GM21786 (cell line): ENCODE measurements at regions not wholly inside any gene's neighbourhood (a gene's known extent, or its start where the extent isn't known, plus 50 kb on each side); places are given as distances from the start of the nearest gene placed in this dataset.
"Not testable (repeated sequence)": the region's sequence is repeated elsewhere in the genome, so short reads cannot be mapped to it uniquely, and the experiment has no call there.

Source experiments
- ATAC-seq: cut with Tn5 transposase; IDR thresholded peaks from one replicate; pipeline ENCODE4 v1.9.1; 2021; ENCODE audit not compliant: unreplicated experiment

DNA sequence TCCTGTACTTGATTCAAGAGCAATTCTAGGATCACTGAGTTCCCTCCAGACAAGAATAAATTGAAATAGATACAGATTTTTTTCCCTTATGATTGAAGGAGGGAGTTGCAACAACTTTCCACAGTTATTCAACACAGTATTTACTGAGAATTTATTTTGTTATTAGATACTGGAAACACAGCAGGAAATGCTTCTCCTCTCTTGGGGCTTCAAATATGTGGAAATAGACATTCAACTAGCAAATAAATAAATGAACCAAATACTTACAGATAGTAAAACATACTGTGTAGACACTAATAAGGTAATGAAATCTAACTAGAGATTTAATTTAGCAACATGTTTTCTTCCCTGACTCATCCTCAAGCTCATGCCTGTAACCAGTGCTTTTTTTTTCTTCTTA is 169.2 kb downstream of the LNPK start:
- ATAC-seq = no peak

DNA sequence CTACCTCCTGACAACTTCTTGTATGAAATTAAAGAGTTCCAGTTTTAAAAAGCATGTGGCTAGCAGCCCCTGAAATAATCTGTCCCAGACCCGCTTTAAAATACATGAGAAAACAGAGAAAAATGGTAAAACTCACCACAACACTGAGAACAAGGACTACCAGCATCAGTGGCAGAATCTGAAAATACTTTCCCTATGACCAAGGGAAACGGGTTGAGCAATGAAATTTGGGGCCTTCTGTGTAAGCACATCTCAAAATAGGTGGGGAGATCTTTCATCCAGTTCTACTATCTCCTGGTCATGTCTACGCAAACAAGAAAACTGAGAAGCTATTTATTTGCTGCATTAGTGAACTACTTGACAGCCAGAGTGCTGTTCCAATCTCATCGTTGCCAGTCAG is 172.3 kb downstream of the LNPK start:
- no peak for ATAC-seq

DNA sequence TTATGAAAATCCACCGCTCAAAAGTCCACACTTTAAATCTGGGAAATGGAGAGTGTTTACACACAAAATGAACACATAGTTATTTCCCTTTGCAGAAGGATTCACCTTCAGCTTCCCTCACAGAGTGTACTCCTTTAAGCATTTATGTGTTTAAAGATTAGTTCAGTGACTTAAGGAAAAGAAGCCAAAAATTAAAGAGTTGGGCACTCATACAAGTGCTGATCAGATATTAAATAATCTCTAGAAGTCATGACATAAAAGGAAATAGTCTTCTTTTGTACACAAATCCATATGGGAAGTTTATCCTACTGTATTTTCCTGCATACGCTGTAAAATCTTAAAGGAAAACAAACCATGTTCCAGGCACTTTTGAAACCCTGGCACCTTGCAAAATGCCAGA is 174.2 kb downstream of the LNPK start:
- no peak for ATAC-seq

DNA sequence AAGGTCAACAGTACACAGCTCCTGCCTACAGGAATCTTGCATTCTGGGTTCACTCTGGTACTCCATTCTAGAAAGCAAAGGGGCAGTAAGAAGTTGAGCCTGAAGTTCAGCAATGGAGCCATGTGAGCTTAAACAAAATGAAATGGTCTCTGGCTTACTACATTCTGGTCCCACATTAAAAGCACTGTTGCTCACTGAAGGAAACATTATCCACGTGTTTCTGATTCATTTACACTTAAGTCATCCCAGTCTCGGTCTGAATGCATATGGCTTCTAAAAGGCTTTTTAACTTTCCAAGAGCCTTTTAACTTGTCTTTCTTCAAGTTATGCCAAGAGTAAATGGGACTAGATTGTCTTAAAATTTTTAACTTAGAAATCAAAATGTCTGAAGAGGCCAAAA is 177.8 kb downstream of the LNPK start:
- no peak for ATAC-seq

DNA sequence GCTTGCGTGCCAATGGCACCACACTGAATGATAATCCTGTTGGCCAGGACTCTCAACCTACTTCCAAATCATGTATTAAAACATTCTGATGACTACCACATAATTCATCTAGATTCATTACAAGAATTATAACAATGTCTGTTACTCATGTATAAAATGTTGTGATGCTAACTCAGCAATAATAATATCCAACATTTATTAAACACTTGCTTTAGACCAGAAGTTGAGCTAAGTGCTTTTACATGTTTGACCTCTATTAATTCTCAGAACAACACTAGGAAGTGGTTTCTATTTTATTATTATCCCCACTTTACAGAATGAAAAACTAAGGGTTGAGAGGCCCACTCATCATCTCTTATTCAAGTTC is 178.4 kb downstream of the LNPK start:
- no peak for ATAC-seq

DNA sequence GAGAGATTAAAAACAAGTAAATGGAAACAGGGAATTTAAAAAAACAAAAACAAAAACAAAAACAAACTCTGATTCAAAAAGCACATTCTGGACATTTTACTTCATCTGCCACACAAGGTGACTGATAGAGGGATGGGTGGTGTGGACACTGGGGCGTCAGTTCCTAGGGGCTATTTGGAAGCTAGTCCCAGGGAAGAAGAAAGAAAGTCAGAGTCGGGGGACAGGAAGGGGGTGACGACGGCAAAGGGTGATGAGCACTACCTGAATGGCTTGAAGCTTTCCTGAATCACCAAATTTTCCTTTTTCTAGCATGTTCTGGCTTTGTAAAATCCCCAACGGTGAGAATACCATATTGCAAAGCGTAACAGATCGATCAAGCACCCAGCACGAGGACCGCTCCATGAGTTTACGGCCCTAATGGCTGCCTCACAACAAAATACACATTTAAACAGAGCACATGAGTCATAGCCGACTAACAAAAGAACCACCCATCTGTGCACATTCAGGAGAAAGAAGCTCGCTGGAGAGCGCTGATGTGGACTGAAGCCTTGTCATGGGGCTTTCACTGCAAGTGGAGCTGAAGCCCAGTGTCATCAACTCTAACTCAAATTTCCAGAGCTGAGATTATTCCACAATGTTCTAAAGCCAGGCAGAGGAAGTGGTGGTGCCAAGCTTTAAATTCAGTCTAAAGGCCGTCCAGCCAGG is 178.9 kb downstream of the LNPK start:
- ATAC-seq = no peak

DNA sequence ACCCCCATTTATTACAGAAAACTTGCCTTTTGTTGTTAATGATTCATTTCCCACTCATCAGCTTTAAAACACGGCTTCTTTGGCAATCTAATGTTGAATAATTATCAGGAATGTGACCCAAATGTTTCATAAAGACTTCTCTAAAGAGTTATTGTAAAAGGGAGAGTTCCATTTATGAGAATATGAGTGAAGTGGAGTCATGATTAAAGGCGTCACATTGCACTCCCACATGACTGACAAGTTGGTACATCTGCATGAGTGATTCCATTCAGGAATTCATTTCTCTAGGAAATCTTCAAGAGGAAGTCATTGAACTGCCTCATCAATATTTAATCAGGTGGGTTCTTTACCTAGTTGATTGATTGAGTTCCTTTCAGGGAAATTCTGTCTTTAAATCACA is 184.8 kb downstream of the LNPK start:
- ATAC-seq = no peak

DNA sequence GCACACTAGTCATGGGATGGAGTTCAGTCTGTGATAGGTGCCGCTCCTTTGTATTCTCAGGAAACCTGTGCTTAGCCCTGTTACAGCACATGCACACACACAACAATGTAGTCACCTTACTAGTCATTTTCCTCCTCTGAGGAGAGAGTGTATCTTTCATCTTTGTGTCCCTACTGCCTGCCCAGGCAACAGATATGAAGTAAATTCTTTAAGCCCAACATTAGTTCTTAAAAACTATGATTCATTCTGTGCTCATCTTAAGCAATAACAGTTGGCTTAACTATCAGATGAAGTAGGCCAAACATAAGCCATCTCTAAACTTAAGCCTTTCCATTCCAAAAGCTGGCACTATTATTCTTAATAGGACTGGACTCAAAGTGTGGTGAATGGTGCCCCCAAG is 186.5 kb downstream of the LNPK start:
- no peak for ATAC-seq

DNA sequence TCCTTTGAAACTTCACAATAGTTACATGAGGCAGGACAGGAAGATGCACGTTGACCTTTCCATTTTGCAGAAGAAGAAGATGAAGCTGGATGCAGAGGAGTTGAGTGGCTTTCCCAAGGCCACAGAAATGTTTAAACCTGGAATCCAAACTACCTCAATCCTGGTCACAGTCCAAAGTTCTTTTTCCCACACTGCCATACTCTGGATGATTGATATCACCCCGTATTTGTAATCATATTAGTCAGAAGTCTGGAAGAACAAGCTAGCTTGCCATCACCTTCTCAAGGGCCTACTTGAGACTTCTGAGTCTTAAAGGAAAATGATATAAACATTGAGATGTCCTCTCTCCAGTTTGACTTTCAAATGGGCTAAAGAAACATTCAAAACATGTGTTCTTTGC is 190.1 kb downstream of the LNPK start:
- ATAC-seq = no peak

DNA sequence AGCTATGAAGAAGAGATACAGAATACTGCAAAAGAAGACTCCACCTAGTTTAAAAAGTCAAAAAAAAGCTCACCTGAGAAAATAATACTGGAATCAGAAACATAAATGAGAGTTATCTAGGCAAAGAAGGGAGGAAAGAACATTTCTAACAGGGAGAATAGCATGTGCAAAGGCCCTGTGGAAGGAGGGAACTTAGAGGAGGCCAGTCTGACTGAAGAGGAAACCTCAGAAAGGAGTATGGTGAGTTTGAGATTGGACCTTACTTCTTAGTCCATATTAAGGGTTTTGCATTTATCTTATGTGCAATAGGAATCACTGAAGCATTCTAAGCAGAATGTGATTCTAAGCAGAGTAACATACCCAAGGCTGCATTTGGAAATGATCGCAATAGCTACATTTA is 193.2 kb downstream of the LNPK start:
- no peak for ATAC-seq

DNA sequence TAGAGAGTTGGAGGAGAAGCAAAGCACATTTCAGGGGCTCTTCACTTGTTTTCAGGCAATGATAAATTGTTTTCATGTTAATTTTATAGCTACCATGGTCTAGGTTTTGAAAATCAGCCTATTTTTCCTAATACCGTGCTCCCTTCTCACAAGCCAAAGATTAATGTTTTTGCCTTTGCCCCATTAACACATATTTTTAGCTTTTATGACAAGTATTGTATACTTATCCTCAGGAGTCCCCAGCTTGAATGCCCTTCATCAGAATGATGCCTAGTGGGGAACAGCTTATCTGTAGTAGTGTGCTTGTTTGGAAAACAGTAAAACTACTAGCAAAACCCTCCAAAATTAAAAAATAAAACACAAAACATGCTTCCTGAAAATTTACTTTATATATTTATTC is 194.0 kb downstream of the LNPK start:
- ATAC-seq = no peak

DNA sequence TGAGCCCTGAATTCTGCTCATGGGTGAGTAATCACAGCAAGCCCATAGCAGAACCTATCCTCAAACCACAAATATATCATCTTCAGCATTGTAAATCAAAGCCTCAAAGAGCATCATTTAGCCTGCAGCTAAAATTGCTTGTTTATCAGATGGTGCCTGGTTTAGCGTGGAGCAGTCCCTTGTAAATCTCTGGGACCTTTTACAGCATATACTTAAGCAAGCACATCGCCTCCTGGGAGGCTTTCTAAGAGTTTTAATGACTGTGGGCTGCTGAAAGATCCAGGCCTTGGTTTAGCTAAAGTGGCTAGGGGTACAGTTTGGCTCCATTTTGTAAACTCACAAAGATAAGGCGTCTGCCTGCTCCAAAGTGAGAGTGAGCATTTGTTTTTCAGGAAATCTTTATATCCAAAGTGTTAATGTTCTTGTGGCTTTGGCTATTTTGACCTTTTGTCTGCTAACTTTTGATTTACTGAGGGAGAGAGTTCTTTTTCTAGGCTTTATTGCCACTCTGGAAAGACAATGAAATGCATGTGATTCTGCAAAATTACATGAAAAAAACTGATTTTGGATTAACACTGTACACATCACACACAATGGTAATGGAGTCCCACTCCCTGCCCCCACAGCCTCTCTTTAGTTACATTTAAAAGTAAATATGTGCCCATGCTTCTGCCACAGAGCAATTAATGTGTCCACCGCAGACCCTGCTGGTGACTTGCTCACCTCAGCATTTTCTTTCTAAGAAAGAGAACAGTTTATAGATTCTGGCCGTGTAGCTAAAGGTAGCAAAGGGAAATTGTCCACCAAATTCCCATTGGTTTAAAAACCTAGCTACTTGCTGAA is 194.8 kb downstream of the LNPK start:
- no peak for ATAC-seq

DNA sequence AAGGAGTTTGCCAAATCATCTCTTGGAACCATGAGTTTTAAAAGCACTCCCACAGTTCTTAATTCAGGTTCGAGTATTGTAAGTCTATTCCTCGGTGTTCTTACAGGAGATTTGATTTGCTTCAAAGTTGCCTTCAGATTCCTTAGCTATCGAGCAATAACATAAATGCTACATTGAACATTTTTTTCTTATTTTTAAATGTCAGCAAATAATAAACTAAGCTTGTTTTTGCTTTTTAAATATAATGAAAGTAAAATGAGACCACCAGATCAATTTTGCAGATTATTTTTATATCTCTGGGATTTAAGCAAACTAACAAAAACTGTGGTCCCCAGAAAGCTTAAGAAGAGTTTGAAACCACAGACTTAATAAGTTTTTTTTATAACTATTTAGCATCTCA is 195.5 kb downstream of the LNPK start:
- no peak for ATAC-seq

DNA sequence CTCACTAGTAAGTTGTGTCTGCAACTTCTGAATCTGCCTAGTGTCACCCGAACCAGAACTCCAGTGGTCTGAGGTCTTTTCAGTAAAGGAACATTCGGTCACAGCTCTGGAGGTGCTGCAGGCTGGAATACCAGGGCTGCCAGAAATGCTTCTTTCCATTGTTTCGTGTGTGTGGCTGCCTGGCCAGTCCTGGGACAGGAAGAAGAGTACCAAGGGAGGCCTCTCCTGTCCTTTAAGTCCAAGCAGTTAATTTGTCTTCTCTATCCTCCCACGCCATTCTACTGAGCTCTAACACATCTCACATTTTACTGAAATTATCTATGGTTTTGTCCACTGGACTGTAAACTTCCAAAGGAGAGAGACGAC is 196.0 kb downstream of the LNPK start:
- no peak for ATAC-seq

DNA sequence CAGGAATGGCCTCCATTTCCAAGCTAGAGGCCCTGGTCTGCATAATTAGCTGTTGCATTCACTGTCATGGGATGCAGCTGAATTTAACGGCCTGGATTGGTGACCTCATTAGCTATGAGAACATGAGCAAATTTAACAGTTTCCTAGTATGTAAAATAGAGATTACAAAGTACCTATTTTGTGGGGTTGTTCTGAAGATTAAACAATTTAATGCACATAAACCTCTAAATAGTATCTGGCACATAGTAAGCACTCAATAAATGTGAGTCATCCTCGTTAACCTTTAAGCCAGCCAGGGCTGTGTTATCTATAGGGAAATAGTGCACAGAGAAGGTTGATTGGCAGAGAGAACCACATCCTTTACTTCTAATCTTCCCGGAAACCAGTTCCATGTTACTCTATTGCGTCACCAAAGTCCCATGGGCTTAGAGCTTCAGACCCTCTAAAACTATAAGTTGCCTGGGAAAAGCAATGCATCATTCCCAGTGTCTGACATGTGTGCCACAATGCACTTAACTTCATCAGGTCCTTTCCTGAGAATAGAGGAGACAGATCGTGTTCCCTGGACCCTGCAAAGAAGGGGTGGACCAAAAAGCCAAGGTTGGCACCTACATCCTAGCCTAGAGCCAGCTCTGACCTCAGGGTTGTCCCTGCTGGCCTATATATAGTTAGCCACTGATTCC is 196.5 kb downstream of the LNPK start:
- no peak for ATAC-seq

DNA sequence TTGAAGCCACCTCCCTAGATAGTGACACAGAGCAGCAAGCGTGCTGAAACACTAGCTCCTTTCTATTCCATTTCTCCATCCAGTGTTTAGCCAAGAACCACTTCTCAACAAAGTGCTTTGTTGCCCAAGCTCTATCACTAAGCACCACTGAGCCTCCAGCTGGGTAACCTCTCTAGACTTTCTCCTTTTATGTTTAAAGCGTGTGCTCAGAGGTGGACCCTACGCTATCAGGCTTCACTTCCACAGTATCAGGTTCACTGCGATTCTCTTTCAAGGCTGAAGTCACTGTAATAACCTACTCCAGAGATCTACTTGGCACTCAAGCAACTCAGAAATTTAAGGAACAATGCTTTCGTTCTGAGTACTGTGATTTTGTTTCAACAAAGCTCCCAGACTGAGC is 197.9 kb downstream of the LNPK start:
- ATAC-seq = no peak

DNA sequence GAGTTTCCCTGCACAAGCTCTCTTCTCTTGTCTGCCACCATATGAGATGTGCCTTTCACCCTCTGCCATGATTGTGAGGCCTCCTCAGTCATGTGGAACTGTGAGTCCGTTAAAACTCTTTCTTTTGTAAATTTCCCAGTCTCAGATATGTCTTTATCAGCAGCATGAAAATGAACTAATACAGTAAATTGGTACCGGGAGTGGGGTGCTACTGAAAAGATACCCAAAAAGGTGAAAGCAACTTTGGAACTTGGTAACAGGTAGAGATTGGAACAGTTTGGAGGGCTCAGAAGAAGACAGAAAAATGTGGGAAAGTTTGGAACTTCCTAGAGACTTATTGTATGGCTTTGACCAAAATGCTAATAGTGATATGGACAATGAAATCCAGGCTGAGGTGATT is 205.6 kb downstream of the LNPK start:
- ATAC-seq = not testable (repeated sequence)

DNA sequence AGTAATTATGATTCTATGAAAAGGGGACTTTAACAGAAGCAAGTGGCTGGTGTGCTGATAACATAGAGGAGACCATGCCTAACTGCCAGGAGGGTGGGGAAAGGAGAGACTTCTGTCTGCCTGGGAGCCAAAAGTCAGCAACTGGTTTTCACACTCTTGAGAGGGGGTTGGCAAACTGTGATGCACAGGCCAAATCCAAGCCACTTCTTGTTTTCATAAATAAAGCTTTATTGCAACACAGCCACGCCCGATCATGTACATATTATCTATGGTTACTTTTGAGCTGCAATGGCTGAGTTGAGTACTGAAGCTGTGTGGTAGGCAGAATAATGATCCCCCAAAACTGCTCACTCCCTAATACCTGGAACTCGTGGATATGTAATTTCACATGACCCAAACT is 208.4 kb downstream of the LNPK start:
- no peak for ATAC-seq

DNA sequence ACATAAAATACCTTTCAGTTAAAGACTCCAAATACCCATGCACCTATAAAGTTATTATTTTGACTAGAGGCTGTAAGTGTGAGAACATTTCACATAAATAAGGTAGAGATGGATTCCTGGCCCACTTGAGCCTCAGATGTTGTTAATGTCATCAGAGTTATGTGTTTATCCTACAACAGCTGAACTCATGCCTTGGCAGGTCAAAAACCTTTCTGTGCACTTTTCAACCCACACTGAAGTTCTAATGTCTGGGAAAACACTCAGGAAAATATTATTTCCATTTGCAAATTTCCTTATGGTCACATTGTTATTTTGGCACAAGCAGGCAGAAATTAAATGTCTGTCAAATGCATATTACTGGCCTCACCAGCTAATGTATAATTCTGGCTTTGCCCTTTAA is 209.2 kb downstream of the LNPK start:
- ATAC-seq = no peak

DNA sequence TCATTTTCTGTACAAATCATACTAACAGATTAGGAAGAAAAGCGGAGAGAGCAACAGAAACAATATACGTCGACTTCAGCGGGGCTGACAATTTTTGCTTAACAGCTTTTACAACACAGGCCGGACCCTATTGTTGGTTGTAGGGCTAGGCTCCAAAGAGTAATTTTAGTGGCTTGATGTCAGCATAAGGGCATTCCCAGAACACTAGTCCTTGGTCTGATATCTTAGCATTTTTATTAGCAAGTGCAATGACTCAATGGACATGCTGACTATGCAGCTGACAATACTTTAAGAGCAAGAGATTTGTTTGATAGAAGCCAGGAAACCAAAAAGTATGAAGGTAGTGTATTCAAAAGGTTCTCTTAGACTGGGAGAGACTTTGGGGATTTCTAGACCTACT is 209.9 kb downstream of the LNPK start:
- no peak for ATAC-seq

DNA sequence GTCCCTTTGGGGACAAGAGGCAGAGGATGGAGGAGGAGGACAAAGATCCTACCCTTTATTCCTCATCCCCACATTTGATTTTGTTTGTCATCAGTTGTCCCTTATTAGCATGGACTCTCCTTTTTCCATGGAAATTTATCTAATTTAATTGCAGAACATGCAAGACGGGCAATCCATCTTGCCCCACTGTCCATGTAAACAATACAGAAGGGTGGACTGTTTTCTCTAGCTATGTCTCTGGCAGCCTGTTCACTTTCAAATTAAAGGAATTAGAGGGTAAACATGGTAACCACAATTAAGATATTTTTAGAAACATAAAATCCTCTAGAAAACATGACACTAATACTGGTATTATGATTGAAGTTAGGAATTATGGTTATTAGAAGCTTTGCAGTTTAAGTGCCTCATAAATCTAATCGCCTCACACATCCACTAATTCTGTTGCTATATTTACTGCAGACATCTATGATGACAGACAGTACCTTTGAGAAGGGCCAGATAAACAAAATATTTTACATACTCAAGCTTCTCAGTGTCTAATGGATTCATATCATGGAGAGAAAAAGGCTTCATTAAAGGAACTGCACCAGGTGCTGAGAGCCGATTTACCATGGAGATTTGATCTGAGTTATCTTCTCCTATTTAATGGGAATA is 215.5 kb downstream of the LNPK start:
- ATAC-seq = no peak

DNA sequence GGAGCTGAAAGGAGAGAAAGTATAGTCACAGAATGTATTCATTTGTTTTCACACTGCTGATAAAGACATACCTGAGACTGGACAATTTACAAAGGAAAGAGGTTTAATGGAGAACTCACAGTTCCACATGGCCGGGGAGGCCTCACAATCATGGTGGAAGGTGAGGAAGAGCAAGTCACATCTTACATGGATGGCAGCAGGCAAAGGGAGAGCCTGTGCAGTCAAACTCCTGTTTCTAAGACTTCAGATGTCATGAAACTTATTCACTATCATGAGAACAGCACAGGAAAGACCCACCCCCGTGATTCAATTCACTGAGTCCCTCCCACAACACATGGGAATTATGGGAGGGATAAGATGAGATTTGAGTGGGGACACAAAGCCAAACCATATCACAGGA is 224.7 kb downstream of the LNPK start:
- not testable (repeated sequence) for ATAC-seq
